ENCODE measurements at regions not wholly inside any gene's neighbourhood (a gene's known extent, or its start where the extent isn't known, plus 50 kb on each side); places are given as distances from the start of the nearest gene placed in this dataset.

DNA sequence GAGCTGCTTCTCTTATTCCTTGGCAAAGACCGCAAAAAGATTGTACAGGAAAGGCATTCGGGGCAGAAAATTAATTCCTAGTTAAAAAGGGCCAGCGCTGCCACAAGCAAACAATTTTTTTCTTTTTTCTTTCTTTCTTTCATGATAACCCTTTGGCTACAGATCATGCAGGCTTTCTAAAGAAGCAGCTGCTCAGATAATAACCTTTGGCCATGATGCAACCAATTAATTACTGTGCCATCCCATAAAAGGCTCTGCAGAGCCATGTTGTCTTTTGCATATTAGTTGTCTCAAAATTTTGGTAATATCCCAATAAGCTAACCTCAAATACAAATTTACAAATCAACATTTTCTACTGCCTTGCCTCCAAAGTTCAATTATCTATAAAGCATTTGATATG, 758.4 kb upstream of the SEMA6A start:
- TF ChIP-seq EZH2 (IDR thresholded peaks at IDR 0.05; ENCODE audit: low read length): no peak
- TF ChIP-seq CTCF (optimal IDR thresholded peaks at IDR 0.05 in 1 of 3, IDR thresholded peaks at IDR 0.05 in 1 of 3, conservative IDR thresholded peaks at IDR 0.05 in 1 of 3; ENCODE audit: extremely low read depth in 1 of 3, insufficient read depth in 2 of 3, low read length in 3 of 3): no peak

Measured in keratinocyte (primary cell).